ENCODE measurements at regions not wholly inside any gene's neighbourhood (a gene's known extent, or its start where the extent isn't known, plus 50 kb on each side); places are given as distances from the start of the nearest gene placed in this dataset.

DNA sequence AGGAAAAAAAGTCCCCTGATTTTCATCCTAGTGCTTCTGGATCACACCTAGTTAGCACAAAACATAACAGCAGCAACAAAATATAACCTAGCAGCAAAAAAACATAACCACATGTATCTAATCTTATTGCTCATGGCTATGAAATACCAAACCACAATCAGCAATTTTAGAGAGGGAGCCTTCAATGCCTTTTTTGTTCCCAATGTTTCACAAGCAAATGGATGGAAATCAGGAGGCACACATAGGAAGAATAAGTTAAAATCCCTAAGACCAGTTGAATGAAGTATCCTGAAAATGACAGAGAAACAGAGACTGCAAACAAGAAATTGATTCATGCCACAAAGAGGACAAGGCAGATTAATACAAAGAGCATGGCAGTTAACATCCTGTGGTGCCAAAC lies 361.6 kb downstream of the GPM6A start:
- TF ChIP-seq, protein P1, sequence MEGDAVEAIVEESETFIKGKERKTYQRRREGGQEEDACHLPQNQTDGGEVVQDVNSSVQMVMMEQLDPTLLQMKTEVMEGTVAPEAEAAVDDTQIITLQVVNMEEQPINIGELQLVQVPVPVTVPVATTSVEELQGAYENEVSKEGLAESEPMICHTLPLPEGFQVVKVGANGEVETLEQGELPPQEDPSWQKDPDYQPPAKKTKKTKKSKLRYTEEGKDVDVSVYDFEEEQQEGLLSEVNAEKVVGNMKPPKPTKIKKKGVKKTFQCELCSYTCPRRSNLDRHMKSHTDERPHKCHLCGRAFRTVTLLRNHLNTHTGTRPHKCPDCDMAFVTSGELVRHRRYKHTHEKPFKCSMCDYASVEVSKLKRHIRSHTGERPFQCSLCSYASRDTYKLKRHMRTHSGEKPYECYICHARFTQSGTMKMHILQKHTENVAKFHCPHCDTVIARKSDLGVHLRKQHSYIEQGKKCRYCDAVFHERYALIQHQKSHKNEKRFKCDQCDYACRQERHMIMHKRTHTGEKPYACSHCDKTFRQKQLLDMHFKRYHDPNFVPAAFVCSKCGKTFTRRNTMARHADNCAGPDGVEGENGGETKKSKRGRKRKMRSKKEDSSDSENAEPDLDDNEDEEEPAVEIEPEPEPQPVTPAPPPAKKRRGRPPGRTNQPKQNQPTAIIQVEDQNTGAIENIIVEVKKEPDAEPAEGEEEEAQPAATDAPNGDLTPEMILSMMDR (IDR thresholded peaks at IDR 0.05 in 4 of 5, conservative IDR thresholded peaks at IDR 0.05 in 1 of 5): no peak
- TF ChIP-seq POLR2A (IDR thresholded peaks at IDR 0.05): no peak

Measured in gastrocnemius medialis (tissue), 4 donors.